NCI-H446 treated with DMSO at 0.1 percent for 48 hours (cell line): ENCODE measurements at regions not wholly inside any gene's neighbourhood (a gene's known extent, or its start where the extent isn't known, plus 50 kb on each side); places are given as distances from the start of the nearest gene placed in this dataset.
"Not testable (repeated sequence)": the region's sequence is repeated elsewhere in the genome, so short reads cannot be mapped to it uniquely, and the experiment has no call there.

ENCODE experiments used
- DNase-seq: peaks from one replicate; lab custom pipeline; 2025; lab: John Stamatoyannopoulos, UW

- DNase-seq, result no peak
Observed at GRCh38 chr6:79431537-79431933, 105.7 kb downstream of the LCA5 start.

DNA sequence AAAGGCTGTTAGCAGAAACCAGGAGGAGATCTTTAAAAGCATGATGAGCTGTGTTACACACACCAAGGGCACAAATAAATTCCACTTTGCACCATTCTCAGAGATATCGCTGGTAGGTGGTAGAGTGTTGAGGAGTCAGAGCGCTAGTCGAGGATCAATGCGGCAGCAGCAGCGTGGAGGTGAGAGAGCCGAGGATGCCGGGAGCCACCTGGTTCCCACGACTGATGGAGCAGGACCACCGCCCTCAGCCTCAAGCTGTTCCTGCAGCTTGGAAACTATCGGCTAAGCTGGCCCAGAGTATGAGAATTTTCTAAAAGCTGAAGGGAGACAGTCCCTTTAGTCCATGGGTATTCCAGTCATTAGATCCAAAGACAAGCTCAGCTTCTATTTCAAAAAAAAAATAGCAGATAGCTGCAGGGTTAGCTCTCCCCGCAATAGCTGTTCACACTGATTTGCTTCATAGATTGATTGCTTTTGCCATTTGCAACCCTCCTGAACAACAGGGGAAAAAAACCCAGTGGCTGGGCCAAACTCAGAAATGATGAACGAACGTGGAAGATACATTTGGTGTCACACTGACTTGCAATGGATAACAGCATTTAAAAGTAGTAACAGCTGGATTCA lies 106.2 kb downstream of the LCA5 start:
- DNase-seq, result no peak

DNA sequence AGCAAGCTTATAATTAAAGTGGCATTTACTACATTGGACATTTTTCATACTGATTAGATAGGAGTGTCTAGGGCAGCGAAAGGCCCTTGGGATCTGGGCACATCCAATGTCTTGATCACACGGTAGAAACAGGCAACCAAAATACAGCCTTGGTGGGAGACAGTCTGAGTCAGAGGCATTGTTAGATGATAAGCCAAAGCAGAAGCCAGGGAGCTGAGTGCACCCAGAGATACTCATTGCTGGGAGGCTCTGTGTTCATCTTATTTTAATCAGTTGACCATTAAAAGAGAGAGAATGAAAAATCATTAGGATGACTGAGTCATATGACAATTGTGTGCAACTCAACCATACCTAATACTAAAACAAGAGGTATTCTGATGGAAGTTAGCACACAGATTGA lies 109.5 kb downstream of the LCA5 start:
- DNase-seq, result no peak

GRCh38 chr6:79426625-79427278 lies 110.5 kb downstream of the LCA5 start:
- no peak for DNase-seq

DNA sequence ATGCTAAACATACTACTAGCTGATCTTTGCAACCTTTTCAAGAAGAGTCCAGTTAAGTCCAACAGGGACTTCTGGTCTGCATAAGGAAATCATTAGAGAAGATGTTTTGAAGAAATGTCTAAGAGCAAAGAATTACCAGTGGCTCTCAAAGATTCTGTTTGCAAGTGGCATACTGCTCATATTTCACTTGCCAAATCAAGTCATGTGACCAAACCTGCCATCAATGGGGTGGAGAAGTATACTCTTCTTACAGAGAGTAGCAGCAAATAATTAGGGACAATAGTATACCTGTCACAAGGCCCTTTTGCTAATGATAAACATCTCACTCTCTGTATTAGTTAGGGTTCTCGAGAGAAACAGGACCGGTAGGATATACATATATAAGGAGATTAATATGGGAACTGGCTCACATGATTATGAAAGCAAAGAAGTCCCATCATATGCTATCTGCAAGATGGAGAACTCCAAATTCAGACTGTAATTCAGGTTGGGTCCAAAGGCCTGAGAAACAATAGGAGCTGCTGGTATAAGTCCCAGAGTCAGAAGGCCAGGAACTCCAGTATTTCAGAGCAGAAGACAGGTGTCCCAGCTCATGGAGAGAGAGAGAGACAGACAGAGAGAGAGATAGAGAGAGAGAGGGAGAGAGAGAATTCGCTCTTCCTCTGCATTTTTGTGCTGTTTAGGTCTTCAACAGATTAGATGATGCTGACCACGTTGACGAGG lies 111.5 kb downstream of the LCA5 start:
- DNase-seq, result no peak

- no peak for DNase-seq
Observed at GRCh38 chr6:79423216-79423615, 114.0 kb downstream of the LCA5 start.

- no peak for DNase-seq
Observed at GRCh38 chr6:79422666-79423065, 114.6 kb downstream of the LCA5 start.

DNA sequence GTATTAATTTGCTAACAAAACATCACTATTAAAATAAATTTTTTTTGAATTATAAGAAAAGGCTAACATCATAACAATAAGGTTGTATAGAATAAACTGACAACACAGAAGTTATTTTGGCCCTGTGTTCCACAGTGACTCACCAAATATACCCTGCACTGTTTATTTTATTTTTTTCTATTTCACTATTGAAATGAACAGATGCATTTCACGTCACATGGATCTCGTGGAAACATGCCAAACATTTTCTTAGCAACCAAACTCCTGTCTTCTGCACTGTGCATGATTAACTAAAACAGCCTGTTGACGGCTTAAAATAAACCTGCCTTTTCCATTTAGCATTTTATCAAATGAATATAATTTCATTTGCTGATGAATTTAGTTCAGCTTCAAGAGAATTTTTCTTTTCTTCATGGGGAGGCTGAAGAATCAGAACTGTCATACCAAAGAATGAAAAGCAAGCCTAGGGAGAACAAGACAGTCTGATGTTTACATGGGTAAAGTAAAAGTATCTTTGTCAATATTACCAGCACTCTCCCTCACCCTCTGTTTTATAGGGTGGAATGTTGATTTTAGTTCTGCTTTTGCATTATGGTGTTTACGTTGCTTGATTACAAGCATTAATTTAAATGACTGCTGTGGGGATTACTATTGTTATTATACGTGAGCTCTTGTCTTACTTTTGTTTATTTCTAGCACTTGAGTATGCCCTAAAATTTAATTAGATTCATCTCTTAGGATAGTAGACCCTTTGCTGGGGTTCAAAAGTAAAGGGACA lies 115.3 kb downstream of the LCA5 start:
- peak; percentile 90 for DNase-seq

DNA sequence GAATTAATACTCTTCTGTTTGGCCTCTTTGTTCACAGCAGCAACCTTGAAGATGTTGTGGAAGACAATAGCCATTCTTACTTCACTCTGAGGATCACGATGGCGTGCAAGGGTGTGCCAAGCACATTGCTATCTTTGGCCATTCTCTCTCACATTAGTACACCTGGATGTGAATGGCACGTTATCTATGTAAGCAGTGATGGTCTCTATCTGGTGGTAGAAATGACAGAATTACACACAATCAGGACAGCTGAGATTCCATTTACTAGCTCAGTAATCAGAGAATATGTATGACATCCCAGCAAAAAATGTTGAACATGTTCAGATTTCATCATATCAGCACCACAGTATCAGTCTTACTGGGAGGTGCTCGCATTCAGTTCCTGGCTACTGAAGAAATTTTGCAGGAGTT lies 116.2 kb downstream of the LCA5 start:
- no peak for DNase-seq

GRCh38 chr6:79420054-79420453 lies 117.2 kb downstream of the LCA5 start:
- no peak for DNase-seq

DNA sequence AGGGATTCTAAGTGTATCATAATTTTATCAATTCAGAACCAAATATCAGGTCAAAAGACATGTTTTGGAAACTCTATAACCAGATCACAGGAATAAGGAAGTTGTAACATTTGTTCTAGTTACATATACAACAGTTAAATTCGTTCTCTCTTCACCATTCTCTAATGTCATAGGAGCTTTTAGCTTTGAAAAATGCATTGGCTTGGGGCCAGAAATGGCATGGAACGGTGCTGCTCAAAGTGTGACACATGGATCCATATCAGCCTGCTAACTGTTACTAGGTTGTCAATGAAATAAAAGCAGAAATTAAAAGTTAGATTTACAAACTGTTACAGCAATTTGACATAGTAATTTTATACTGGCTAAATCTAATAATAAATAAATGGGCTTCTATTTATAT lies 120.3 kb downstream of the LCA5 start:
- no peak for DNase-seq

DNA sequence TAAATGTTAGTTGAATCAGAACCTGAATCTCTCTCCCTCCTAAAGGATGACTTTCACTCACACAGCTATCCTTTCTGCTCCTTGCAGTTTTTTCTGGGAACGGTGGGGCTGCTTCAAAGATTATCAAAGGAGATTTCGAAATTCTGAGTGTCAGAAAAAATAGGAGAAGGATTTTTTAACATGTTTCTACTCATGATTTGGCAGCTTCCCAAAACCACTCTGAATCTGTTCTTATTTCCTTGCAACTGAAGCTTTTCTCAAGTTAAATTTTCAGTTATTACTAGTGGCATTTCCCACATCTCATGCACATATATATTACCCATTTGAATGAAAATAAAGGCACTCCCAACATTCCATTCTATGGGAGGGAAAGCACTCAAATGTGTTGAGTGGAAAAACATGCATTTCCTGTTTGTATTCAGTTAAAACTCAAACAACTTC lies 123.6 kb downstream of the LCA5 start:
- no peak for DNase-seq

- DNase-seq, result no peak
Observed at GRCh38 chr6:79410806-79411205, 126.4 kb downstream of the LCA5 start.

DNA sequence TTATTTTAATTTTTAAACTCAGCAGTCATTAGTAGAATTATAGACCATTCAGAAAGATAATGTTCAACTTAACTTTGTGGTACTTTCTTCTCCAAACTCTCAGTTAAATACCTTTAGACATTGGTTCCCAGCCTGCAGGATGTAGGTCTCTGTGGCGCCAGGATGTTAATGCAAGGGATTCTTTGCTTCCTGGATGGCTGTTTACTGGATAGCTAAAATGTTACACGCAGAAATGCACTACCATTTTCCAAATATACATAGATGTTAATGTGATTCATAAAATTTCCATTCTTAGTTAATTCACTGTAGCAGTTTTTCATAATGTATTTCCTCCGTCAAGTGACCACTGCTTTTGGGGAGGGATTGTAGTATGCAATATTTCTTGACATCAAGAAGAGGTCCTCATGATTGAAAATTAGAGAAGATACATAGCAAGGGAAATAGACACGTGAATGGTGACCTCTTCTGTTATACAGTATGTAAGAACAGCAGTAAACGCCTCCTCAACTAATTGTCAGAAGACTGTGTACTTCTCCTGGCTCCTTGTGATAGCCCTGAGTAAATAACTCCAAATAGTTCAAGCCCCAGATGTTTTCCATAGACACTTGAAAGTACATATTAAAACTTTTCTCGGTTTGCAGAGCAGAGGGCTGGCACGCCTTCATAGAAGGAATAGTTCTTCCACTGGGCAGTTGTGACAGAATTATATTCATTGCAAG lies 128.8 kb downstream of the LCA5 start:
- DNase-seq, result no peak

DNA sequence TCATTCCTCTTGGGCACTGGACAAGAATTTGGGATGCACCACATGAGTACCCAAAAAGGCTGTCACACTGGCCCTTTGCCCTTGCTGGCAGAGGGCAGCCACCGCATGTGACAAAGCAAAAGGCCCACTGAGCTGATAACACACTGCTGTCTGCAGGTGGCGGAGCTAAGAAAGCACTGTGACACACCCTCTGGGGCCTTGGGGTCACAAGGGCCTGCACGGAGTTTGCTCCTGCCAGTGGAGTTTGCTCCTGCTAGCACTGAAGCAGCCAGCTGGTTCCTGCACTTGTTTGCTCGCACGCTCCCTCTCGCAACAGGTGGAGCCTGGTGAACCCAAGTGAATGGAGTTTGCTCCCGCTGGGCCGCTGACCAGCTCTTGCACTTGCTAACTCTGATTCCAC lies 132.6 kb downstream of the LCA5 start:
- DNase-seq, result no peak

- DNase-seq, result no peak
Observed at GRCh38 chr6:79404261-79404660, 133.0 kb downstream of the LCA5 start.

GRCh38 chr6:79403563-79403962 lies 133.7 kb downstream of the LCA5 start:
- DNase-seq, result no peak

DNA sequence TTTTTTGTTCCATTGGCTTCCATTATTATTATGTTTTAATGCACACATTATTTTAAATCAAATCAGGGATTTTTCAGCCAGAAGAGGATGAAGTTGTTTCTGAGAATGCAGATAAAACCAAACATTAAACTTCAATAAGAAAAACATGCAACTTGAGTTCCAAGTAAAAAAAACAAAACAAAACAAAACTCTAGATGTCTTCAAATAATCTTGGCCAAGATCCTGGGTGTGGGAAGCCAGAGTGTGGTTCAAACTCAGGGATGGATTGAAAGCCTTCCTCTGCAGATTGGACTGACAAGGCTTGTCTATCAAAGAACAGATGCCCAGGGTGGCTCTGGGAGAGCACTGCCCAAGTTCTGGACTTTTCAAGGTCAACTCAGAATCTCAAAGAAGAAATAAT lies 134.1 kb downstream of the LCA5 start:
- DNase-seq, result no peak

- no peak for DNase-seq
Observed at GRCh38 chr6:79399499-79399898, 137.7 kb downstream of the LCA5 start.

DNA sequence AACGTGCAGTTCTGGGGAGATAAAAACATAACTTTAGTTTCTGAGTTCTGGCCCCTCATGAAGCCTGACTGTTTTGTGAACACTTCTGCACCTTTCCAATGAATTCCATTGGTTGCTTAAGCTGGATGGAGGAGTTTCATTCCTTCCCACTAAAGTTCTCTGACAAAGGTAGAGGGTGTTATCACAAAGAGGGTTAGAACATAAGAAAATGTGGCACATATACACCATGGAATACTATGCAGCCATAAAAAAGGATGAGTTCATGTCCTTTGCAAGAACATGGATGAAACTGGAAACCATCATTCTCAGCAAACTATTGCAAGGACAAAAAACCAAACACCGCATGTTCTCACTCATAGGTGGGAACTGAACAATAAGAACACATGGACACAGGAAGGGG lies 138.6 kb downstream of the LCA5 start:
- not testable (repeated sequence) for DNase-seq

DNA sequence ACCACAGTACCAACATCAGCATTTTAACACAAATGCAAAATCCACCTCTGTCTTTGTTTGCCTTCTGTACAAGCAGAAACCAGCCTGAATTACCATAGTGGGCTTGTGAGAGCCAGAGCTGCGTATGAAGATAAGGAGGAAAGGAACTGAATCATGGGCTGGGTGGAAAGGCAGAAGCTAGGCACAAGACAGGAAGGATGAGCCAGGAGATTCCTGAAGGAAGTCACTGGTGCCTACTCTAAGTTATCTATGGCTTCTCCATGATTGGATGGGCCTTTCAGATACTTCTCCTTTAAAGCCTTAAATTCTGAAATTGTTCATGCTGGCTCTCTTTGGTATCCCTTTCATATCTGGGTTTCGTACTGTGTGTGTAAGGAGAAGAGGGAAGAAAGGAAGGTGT lies 140.6 kb downstream of the LCA5 start:
- DNase-seq, result no peak

DNA sequence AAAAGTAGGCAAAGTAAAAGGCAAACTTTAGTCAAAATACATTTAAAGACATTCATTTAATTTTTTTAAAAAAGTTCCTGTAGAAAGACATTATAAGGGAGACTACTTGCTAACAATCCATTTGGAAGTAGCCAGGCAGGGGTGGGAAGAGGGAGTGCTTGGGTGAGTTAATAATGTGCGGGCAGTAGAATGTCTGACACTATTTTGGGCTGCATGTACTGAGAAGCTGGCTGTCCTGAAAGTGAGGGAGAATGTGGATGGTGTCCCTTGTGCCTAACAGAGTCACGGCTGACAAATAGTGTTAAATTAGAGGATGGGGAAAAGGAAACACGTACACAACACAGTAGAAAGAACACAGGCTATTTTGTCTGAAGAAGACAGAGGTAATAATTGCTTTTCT lies 142.5 kb downstream of the LCA5 start:
- DNase-seq, result no peak
